NK-92 treated with Interleukin-12 subunit alpha and Interleukin-12 subunit beta, amount 100 ng/mL, for 24 hours (cell line): ENCODE measurements at regions not wholly inside any gene's neighbourhood (a gene's known extent, or its start where the extent isn't known, plus 50 kb on each side); places are given as distances from the start of the nearest gene placed in this dataset.

Experiments
- DNase-seq: peaks from one replicate; lab custom pipeline; 2025; lab: John Stamatoyannopoulos, UW

- no peak for DNase-seq
These were observed 126.4 kb upstream of the HAAO start for GRCh38 chr2:42918671-42919318.

DNA sequence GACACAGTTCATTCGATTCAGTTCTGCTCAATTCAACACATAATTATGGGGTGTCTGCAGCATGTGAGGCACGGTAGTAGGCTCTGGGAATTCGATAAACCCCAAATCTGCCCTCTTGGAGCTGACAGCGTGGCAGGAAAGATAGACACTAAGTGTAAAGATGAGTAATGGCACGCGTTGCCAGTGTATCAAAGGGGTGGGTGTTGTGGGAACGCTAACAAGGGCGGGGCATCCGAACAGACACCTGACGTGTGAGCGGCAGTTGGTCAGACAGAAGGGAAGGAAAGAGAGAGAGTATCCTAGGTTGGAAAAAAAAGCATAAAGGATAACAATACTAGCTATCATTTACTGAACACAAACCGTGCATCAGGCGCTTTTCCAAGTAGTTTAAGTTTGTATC, 125.7 kb upstream of the HAAO start:
- DNase-seq, result no peak

GRCh38 chr2:42917425-42917927, 125.1 kb upstream of the HAAO start:
- DNase-seq, result no peak

DNA sequence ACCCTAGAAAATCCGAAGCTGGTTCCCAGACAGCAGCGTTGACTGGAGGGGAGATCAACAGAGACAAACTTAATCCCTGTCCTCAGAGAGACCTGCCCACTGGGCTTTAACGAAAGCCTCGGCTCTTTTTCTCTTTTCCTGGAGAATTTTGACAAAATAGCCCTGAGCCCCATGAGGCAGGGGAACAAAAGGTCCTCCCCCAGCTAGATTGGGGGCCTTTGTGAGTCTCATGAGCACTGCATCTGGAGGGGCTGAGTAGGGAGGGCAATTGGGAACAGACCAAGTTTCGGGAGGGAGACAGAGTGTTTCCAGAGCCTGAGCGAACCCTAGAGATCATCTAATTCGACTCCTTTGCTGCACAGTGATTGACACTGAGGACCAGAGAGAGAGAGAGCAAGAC, 123.9 kb upstream of the HAAO start:
- no peak for DNase-seq

DNA sequence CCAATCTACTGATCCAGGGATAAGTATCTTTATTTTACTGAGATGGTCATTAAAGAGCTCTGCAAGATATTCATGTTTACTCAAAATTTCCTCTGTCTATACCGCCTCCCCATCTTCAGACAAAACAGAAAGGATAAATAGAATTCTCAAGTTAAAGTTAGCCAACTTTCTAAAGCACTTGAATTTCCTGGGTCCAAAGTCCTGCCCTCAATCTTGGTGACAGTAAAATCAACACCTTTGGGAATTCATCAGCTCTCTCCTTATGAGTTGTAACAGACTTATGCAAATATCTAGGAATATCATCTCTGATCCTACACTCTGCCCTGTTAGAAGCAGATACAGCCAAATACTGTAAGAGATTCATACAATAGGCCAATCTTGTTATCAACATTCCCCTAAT, 122.5 kb upstream of the HAAO start:
- no peak for DNase-seq

DNA sequence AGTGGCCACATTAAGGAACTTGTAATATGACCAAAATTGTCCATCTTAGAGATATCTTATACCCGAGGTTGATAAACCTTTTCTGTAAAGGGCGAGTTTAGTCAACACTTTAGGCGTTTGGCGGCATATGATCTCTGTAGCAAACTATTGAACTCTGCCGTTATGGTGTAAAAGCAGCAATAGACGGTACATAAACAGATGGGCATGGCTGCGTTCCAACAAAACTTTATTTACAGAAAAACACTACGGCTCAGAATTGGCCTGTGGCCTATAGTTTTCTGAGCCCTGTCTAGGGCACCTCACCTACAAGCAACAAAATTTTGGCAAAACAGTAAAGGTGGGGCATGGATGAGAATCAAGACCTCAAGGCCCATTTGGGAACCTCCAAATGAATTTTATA, 121.9 kb upstream of the HAAO start:
- DNase-seq, result no peak

DNA sequence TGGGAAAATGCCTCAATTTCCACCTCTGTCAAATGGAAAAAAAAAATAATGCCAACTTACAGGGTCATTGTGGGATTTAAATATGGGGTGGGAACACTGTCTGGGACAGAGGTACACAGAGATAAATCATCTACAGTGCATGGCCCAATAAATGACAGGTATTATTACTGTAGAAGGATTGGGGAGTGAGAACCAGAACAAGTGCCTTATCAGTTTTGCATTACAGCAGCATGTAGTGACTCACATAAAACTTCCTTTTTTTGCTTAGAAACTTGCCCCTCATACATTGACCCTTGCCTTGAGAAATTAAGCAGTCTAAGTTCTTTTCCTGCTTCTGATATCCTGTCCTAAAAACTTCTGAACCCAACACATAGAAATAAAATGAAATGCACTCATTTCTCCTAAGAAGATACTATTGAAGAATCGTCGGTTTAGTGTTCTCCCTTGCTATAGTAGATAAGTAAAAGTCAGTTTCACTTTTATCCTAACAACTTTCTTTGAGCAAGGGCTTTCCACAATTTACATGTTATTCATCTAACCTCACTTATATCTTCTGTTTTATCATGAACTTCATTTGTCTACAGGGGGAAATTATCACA, 121.0 kb upstream of the HAAO start:
- no peak for DNase-seq

- DNase-seq, result no peak
These were observed 118.4 kb upstream of the HAAO start for GRCh38 chr2:42910645-42911405.

DNA sequence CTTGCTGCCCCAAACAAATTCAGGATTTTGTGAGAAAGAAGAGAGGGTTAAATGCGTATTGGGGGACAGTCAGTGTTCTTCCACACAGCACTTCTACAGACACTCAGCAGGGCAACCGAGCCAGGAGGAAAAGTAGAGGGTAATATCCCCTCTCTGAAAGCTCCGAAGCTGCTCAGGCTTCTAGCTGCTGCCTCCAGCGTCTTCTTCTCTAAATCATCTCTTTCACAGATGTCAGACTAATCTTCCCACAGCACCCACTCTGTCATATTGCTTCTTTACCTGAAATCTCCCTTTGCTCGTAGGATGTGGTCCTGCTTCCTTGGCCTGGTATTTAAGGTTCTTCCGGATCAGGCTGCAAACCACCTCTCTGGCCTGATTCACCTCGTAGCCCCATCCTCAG, 117.6 kb upstream of the HAAO start:
- no peak for DNase-seq

- DNase-seq, result no peak
These were observed 116.3 kb upstream of the HAAO start for GRCh38 chr2:42908518-42909200.

DNA sequence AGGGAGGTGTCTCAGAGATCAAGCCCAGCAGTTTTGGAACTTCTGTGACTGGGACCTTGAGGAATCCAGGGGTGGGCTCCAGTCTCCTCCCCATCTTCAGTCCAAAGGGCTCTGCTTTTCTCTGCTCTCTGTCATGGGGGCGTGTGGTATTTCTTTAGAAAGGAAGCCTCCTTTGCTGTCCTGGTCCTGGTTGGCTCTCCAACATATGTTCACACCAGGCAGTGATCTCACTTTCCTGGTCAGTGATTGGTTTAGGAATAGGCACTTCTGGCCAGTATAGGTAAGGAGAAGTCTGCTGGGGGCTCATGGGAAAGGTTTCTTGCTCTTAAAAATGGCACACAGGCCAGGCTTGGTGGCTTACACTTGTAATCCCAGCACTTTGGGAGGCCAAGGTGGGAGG, 115.5 kb upstream of the HAAO start:
- DNase-seq, result no peak

DNA sequence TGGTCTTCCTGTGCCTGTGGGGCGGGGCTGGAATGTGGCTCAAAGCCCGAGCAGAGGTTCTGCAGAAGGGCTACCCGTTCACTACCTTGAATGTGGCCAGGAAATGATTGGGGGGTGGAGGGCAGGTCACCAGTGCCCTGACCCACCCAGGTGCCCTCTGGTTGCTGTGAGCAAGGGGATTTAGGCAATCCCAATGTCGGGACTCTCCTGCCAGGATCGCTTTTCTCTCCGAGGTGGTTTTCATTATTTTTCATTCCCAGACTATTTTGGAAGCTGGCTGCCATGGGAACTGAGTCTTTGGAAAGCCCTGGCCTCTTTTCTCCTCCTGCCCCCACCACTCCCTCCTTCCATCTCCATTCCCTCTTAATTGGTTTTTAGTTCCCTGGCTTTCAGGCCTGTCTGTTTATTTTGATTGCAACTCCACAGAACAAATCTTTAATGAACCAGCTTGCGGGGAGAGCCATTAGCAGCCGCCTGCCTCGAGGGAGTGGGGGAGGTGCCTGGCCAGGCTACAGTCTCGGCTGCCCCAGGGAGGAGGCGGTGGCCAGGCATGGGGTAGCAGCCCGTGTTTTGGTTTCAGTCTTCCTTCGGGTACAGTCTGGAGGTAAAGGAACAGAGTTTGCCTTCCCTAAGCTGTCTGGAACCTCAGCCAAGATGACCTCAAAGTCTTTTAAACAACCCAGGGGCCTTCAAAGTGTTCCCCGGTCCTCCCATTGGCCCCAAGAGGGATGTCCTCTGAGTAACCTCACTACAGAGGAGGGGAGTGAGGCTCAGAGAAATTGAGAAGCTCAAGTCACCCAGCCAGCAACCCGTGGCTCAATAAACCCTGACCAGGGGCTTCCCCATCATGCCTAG, 114.4 kb upstream of the HAAO start:
- DNase-seq, result no peak

DNA sequence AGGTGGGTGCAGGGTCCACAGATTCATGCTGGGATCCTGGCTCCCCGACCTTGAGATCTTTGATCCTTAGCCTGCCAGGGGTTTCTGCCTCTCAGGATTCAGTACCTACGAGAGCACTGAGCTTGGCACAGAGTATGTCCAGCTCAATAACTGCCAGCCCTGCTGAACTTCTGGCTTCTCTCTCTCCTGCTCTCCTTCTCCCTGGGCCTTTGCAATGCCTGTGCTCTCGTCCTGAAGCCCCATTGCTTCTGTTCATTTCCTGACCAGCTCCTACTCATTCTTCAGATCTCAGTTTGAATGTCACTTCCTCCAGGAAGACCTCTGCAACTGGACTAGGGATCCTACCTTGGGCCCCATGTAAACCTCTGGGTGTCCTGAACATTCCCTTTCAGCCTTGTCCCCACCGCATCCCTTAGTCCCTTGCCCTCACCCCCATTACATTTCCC, 113.8 kb upstream of the HAAO start:
- no peak for DNase-seq

- no peak for DNase-seq
These were observed 113.1 kb upstream of the HAAO start for GRCh38 chr2:42905341-42906110.

- DNase-seq, result no peak
These were observed 112.1 kb upstream of the HAAO start for GRCh38 chr2:42904576-42904876.

DNA sequence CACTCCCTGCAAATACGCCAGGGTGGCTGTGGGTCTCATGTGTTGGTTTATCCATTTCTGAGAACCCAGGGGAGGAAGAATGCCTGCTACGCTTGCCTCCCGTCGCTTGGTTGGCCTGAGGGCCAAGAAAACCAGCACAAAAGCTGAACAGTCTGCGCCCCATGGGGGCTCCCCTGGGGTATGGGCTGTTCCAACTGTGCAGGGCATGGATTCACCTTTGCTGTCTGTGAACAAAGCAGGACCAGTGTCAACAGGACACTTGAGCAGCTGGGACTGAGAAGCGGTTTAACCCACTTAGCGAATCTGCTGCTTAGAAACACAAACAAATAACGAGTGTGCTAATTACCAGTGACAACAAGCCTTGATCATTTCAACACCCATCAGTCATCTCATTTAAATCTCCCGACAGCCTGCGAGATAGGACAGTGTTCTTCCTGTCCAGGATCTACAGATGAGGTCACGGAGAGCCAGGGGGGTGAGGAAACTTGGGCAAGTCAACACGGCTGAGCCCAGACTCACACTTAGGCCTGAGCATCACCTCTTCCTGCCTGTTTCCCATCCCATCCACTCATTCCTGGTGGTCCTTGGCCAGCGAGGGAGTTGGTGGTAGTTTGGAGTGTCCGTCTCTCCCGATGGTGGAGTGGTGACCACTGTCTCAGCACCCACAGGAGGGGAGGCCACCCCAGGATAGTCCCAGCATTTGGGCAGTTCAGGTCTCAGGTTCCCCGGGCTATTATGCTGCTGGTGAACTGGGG, 111.6 kb upstream of the HAAO start:
- no peak for DNase-seq

GRCh38 chr2:42902939-42903709, 110.7 kb upstream of the HAAO start:
- DNase-seq, result no peak

- DNase-seq, result no peak
These were observed 108.8 kb upstream of the HAAO start for GRCh38 chr2:42901076-42901640.

GRCh38 chr2:42900289-42900891, 108.0 kb upstream of the HAAO start:
- no peak for DNase-seq
